ENCODE measurements at regions not wholly inside any gene's neighbourhood (a gene's known extent, or its start where the extent isn't known, plus 50 kb on each side); places are given as distances from the start of the nearest gene placed in this dataset.

- TF ChIP-seq, protein P1, sequence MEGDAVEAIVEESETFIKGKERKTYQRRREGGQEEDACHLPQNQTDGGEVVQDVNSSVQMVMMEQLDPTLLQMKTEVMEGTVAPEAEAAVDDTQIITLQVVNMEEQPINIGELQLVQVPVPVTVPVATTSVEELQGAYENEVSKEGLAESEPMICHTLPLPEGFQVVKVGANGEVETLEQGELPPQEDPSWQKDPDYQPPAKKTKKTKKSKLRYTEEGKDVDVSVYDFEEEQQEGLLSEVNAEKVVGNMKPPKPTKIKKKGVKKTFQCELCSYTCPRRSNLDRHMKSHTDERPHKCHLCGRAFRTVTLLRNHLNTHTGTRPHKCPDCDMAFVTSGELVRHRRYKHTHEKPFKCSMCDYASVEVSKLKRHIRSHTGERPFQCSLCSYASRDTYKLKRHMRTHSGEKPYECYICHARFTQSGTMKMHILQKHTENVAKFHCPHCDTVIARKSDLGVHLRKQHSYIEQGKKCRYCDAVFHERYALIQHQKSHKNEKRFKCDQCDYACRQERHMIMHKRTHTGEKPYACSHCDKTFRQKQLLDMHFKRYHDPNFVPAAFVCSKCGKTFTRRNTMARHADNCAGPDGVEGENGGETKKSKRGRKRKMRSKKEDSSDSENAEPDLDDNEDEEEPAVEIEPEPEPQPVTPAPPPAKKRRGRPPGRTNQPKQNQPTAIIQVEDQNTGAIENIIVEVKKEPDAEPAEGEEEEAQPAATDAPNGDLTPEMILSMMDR (IDR thresholded peaks at IDR 0.05; ENCODE audit: low read depth, low read length, poor library complexity, severe bottlenecking) = no peak
- TF ChIP-seq EZH2phosphoT487 (IDR thresholded peaks at IDR 0.05; ENCODE audit: borderline replicate concordance, low read length) = no peak
Measured at GRCh38 chr4:18197467-18197866, 175.9 kb upstream of the LCORL start.

Data from DOHH2 (cell line).